ENCODE measurements at regions not wholly inside any gene's neighbourhood (a gene's known extent, or its start where the extent isn't known, plus 50 kb on each side); places are given as distances from the start of the nearest gene placed in this dataset.

- Histone ChIP-seq H3K27me3 (no peaks in the 10 kb centered on the region), H3K27ac (no peak overlapping the region), H3K9ac (ENCODE audit: low read depth in 2 of 2, low read length in 2 of 2) (no peak overlapping the region), H3K36me3 (no peaks in the 10 kb centered on the region), H3K4me3 (no peak overlapping the region), H3K9me3 (no peaks in the 10 kb centered on the region), H3K4me1 (no peaks in the 10 kb centered on the region)
- no peak for DNase-seq
- intact Hi-C loops (cut with DNase I): no loop called here
- no peak for TF ChIP-seq CTCF (IDR thresholded peaks at IDR 0.05)
These were observed 77.4 kb upstream of the GPR12 start for GRCh38 chr13:26837997-26838396.

DNA sequence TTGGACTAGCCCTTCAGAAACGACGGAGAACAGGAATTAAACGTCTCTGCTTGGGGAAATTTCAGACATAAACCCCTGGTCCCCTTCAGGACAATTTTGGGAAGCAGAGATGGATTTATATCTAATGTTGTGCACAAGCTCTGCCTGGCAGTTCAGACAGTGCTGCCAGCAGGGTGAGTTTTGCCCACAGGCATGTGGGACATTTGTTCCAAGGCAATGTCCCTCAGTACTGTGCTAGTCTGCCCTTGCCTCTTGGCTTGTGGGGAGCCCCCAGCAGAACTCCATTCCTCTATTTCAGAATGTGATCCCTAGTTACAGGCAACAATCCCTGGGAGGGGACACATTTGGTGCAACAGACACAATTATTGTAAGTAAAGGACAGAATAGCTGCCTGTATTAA is 76.5 kb upstream of the GPR12 start:
- Histone ChIP-seq H3K27ac (no peak overlapping the region), H3K27me3 (no peaks in the 10 kb centered on the region), H3K9ac (ENCODE audit: low read depth in 2 of 2, low read length in 2 of 2) (no peak overlapping the region), H3K9me3 (no peaks in the 10 kb centered on the region), H3K4me1 (no peaks in the 10 kb centered on the region), H3K4me3 (no peak overlapping the region), H3K36me3 (no peaks in the 10 kb centered on the region)
- DNase-seq: no peak
- TF ChIP-seq CTCF (IDR thresholded peaks at IDR 0.05): no peak
- intact Hi-C loops (cut with DNase I): no loop called here

DNA sequence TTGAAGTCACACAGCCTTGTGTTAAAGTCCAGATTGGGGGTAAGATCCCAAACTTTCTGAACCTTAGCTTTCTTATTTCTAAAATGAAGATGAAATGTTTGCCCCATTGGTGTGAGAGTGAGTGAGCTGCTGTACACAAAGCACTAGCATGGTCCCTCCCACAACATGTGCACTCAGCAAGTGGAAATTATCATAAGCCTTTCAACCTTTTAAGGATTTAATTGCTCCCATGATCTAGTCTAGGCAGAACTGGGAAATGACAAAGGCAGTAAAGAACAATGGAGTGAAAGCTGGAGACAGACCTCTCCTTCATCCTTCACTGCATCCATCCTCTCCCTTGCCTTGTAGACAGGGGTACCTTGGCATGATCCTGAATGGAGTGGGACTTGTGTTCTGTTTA is 76.0 kb upstream of the GPR12 start:
- Histone ChIP-seq H3K4me1 (no peaks in the 10 kb centered on the region), H3K9me3 (no peaks in the 10 kb centered on the region), H3K27ac (no peak overlapping the region), H3K4me3 (no peak overlapping the region), H3K36me3 (no peaks in the 10 kb centered on the region), H3K9ac (ENCODE audit: low read depth in 2 of 2, low read length in 2 of 2) (no peak overlapping the region), H3K27me3 (no peaks in the 10 kb centered on the region)
- intact Hi-C loops (cut with DNase I): no loop called here
- no peak for DNase-seq
- no peak for TF ChIP-seq CTCF (IDR thresholded peaks at IDR 0.05)

DNA sequence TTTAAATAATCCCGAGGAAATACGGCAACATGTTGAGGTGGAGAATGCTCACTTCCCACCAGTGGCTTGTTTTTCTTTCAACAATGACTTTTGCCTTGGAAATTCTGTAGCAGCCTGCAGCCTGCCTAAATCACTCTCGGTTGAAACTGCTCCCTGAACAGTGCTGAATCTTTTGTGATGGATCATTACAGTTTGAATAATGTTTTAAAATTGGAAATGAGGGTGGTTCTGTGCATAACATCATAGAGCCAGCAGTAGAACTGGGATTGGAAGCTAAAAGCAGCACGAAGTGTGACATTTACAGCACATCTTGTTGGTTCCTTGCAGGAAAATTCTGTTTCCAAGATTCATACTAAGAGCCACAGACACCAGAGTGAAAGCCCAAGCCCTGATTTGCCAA is 74.1 kb upstream of the GPR12 start:
- no peaks in the 10 kb centered on the region for H3K36me3 ChIP-seq
- H3K27me3 ChIP-seq: no peaks in the 10 kb centered on the region
- intact Hi-C loops (cut with DNase I): no loop called here
- DNase-seq: no peak
- H3K4me3 ChIP-seq: no peak overlapping the region
- no peaks in the 10 kb centered on the region for H3K4me1 ChIP-seq
- H3K9ac ChIP-seq (ENCODE audit: low read depth in 2 of 2, low read length in 2 of 2): no peak overlapping the region
- no peaks in the 10 kb centered on the region for H3K9me3 ChIP-seq
- H3K27ac ChIP-seq: no peak overlapping the region
- no peak for TF ChIP-seq CTCF (IDR thresholded peaks at IDR 0.05)

- no peaks in the 10 kb centered on the region for H3K9me3 ChIP-seq
- H3K27me3 ChIP-seq: no peaks in the 10 kb centered on the region
- H3K27ac ChIP-seq: no peak overlapping the region
- no peak overlapping the region for H3K4me3 ChIP-seq
- no peaks in the 10 kb centered on the region for H3K36me3 ChIP-seq
- no peak overlapping the region for H3K9ac ChIP-seq (ENCODE audit: low read depth in 2 of 2, low read length in 2 of 2)
- intact Hi-C loops (cut with DNase I): no loop called here
- no peaks in the 10 kb centered on the region for H3K4me1 ChIP-seq
- no peak for TF ChIP-seq CTCF (IDR thresholded peaks at IDR 0.05)
- no peak for DNase-seq
These were observed 70.8 kb upstream of the GPR12 start for GRCh38 chr13:26831336-26831908.

Data from colonic mucosa (tissue), 4 donors.